Middle frontal gyrus (tissue), 1 donor: ENCODE measurements at regions not wholly inside any gene's neighbourhood (a gene's known extent, or its start where the extent isn't known, plus 50 kb on each side); places are given as distances from the start of the nearest gene placed in this dataset.
"Not testable (repeated sequence)": the region's sequence is repeated elsewhere in the genome, so short reads cannot be mapped to it uniquely, and the experiment has no call there.

Source experiments
- DNase-seq: peaks from one replicate; pipeline ENCODE4 v3.0.0-alpha.2; 2015; ENCODE audit warnings: low spot score; ENCODE audit errors: extremely low spot score

DNA sequence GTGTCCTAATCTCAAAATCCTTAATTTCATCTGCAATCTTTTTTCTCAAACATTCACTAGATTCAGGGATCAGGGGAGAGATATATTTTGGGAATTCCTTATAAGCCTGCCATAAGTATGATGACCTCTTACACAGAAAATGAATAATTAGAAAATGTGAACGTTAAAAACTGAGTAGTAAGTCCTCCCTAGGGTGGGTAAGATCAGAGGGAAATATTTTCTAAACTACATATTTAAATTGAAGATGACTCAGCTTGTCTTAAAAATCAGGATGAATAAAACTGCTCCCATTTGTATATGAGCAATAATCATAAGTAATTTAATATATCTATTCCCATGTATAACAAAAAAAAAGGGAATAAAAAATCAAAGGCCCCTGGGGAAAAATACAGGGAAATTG, 935.5 kb downstream of the TMTC2 start:
- DNase-seq = no peak

DNA sequence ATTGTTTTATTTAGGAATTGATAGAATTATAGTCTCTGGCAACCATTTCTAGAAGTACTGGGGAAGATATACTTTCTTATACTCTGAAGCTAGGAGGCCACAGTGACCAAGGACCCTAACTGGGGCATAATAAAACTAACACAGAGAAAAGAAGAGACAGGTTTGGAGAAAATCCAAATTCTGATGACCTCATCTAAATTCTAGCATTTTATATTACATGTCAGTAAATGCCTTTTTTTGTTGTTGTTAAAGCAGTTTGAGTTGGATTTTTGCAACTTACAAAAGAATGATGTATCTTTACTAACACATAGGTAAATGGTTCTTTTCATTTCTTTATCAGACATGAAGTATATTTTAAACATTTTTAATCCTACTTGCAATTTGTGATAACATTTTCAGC, 933.3 kb downstream of the TMTC2 start:
- no peak for DNase-seq

- no peak for DNase-seq
Observed at GRCh38 chr12:83615152-83615551, 928.4 kb downstream of the TMTC2 start.

DNA sequence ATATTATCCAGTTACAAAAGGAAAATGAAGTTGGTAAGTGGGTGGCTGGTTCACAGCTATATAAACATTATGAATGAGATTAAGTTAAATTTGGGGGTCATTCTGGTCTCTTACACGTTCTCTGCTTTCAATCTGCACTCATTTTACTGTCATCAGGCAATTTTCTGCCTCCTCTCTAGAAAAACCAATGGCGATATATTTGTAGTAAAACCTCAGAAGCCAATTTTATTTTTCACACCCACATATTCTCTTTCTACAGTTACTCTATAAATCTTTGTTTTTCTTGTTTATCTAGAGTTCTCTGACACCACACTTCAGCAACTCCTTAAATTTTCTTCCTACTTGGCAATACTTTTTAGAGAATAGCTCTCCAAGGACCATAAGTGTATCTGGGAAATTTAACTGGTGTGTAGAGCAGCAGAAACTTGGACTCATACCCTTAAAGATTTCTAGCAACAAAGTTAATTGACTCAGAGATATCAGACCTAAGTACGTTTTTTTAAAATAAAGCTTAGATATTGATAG, 926.9 kb downstream of the TMTC2 start:
- no peak for DNase-seq

DNA sequence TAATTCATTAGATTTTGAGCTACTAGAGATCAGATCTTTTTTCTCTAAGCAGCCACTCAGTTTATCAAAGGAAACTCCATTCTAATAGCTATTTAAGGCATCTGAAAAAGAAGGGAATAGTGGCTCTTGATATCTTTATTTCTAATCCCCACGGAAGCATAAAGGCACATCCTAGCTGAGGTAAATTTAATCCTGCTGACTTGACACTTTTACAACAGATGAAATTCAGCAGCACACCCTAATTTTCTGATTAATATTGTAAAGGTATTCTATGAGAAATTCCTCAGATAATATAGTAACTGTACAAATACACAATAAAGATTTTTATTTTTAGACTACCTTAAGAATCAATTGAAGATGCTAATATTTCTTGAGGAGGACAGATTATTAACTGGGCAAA, 916.4 kb downstream of the TMTC2 start:
- no peak for DNase-seq

DNA sequence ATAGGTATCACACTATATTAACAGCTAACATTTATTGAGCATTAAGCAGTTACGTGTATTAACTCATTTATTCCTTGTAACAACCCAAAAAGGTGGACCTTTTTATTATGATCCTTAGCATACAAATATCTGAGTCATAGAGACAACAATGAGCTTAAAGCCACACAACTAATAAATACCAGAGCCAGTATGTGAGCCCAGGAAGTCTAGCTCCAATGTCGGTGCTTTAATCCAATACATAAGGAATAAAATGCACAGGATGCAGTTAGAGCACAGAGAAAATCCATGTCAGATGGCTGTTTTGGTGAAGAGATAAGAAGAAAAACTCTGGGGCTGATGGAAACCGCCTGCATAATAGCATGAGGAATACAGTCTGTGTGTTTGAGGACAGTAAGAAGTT, 888.6 kb downstream of the TMTC2 start:
- no peak for DNase-seq

GRCh38 chr12:83574142-83574541, 887.4 kb downstream of the TMTC2 start:
- no peak for DNase-seq

DNA sequence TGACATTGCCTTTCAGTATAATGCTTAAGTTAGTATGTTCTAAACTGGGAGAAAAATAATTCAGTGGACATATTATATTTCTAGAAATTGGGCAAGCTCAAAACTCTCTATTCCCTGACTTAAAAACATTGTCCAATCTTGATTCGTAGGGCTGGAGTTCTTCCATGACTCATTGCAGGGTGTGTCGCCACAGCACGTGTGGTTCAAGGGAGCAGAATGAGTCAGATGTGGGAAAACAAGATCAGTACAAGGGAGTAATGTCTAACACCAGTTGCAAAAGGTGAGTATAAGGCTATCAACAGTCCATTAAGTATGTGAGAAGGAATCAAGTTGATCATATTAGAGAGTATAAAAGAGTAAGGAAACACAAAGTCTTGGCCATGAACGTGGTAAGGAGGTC, 887.0 kb downstream of the TMTC2 start:
- DNase-seq = no peak

DNA sequence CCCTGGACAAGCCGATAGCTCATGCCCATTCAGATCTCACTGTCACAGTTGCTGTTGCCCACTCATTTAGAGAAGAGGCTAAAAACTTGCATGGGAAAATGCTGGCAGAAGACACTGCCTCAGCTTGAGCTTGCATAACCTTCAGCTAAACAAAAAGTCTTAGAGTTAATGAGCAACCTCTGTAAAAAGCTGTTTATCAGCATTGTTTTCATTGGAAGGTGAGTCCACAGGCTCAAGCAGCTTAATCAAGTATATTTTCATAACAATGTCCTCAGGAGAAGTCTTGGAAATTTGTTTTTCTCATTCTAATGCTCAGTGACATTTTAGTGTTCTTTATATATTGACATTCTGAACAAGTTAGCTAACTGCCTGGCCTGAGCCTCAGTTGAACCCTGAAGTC, 872.9 kb downstream of the TMTC2 start:
- DNase-seq = no peak

- not testable (repeated sequence) for DNase-seq
Observed at GRCh38 chr12:83556040-83556439, 869.3 kb downstream of the TMTC2 start.

DNA sequence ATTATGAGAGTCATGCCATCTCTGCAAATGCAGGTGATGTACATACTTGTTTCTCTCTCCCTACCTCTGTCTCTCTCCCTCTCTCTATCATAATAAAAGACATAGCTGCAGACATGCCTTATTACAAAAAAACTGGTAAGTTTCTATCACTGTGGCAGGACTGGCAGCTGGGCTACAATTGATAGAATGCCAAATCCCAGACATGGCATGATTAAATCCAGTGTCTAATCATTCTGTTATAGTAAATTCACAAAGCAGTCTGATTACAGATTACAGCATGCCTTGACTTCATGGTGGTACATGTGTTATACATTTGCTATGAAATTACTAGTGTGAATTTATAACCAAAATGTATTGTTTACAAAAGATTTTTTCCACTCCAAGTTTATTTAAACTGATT, 854.7 kb downstream of the TMTC2 start:
- DNase-seq = no peak

DNA sequence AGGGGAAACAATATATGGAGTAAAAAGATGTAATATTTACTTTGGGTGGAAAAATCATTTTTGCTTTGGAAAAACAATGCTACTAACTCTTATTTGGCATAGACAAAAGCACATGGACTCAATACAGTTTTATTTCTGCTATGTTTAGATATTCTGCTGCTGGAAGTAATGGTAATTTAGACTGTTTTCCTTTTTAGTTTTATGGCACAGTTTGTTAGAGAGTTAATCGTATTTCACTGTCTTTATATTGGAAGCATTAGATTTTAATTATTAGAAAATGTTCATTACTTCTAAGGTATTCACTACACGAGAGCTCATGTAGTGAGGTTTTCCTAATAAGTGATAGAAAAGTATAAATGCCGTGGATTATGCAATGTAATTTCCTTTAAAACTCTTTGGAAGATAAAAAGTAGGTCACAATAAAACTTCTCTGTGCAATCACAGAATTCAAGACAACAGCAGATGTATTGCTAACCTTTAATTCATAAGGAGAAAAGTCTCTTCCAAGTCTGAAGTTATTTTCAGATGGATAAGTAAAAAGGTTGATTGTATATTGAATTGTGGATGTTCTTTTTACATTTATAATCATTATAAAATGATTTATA, 851.8 kb downstream of the TMTC2 start:
- DNase-seq = no peak

GRCh38 chr12:83537428-83538053, 850.8 kb downstream of the TMTC2 start:
- DNase-seq = no peak

GRCh38 chr12:83536496-83536895, 849.8 kb downstream of the TMTC2 start:
- DNase-seq = no peak

GRCh38 chr12:83528571-83528970, 841.9 kb downstream of the TMTC2 start:
- DNase-seq = no peak

DNA sequence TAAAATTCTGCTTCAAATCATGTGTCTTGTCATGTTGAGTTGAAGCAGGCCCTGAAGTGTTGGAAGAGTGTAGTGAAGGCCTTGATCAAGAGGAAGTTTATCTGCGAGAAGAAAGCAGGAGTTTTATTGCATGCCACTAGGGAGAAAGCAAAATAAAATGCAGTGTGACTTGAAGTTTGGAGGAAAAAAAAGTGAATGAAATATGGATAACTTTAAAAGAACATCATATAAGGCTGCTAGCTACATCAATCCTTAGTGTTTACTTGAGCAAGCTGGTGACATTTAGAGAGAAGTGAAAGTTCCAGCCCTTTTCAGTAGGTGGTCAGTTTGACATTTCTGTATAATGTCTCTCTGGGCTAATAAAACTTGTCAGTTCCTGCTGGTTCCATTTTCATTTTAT, 841.1 kb downstream of the TMTC2 start:
- DNase-seq = no peak

- no peak for DNase-seq
Observed at GRCh38 chr12:83515306-83516026, 828.8 kb downstream of the TMTC2 start.

- no peak for DNase-seq
Observed at GRCh38 chr12:83514372-83514771, 827.7 kb downstream of the TMTC2 start.

- DNase-seq = no peak
Observed at GRCh38 chr12:83506841-83507240, 820.1 kb downstream of the TMTC2 start.

- DNase-seq = no peak
Observed at GRCh38 chr12:83505586-83505985, 818.9 kb downstream of the TMTC2 start.

DNA sequence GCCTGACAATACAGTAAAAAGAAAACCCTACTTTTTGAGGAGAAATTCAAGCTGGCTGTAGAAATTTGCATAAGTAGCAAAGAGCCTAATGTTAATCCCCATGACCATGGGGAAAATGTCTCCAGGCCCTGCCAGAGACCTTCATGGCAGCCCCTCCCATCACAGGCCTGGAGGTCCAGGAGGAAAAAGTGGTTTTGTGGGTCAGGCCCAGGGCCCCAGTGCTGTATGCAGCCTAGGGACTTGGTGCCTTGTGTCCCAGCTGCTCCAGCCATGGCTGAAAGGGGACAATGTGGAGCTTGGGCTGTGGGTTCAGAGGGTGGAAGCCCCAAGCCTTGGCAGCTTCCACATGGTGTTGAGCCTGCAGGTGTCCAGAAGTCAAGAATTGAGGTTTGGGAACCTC, 813.2 kb downstream of the TMTC2 start:
- not testable (repeated sequence) for DNase-seq

- no peak for DNase-seq
Observed at GRCh38 chr12:83477696-83478095, 791.0 kb downstream of the TMTC2 start.
